Left colon (tissue), 2 donors: ENCODE measurements at regions not wholly inside any gene's neighbourhood (a gene's known extent, or its start where the extent isn't known, plus 50 kb on each side); places are given as distances from the start of the nearest gene placed in this dataset.
A peak's percentile ranks its signal among the peaks of the same experiment; 100 is the strongest.

ENCODE experiments used
- ATAC-seq: fragments of 200-7000 bp; cut with Tn5 transposase; one replicate; pipeline ENCODE4 v1.9.1; 2020; ENCODE audit warnings: mild to moderate bottlenecking, moderate library complexity
- DNase-seq, 2 donors: peaks; one replicate each; pipeline ENCODE4 v3.0.0-alpha.2; 2020
- intact Hi-C, 2 donors: fragments of 100-400 bp; cut with DNase I in 1 of 2; cut with micrococcal nuclease in 1 of 2; formaldehyde crosslinking; loops; one replicate each; pipeline versions ENCODE4 v1.11.2 to v1.14.0; 2022; cut with DNase I, micrococcal nuclease
- donor health status: DM: no; HTN: no; CAD: no.
- donor health status: DM: yes; HTN: yes; CAD: no.

DNA sequence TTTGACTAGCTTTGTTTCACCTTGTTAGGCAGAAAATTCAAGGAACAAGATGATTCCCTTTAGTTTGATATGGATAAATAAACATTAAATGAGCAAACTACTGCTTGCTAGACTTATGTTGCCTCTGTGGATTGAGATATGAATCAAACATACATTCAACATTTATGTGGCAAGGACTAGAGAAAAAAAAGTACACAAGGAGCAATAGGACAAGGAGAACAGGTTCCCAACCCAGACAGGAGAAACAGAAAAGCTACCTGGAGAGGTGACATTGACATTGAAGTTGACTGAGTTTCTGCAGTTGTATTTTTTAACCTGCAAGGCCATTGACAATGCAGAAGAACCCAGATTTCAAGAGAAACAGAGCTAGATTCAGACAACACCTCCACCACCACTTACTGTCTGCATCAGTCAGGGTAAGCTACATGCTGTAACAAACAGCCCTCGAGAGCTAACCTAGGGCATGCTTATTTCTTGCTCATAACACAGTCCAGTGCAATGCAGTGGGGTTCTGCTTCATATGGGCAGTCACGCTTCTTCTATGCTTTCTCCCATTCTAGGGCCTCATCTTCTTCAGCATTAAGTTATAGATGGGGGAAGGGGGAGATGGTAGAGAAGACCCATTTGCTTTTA is 180.9 kb upstream of the LYZL1 start:
- intact Hi-C loops = no loop called here
- ATAC-seq = no peak
- DNase-seq = no peak

DNA sequence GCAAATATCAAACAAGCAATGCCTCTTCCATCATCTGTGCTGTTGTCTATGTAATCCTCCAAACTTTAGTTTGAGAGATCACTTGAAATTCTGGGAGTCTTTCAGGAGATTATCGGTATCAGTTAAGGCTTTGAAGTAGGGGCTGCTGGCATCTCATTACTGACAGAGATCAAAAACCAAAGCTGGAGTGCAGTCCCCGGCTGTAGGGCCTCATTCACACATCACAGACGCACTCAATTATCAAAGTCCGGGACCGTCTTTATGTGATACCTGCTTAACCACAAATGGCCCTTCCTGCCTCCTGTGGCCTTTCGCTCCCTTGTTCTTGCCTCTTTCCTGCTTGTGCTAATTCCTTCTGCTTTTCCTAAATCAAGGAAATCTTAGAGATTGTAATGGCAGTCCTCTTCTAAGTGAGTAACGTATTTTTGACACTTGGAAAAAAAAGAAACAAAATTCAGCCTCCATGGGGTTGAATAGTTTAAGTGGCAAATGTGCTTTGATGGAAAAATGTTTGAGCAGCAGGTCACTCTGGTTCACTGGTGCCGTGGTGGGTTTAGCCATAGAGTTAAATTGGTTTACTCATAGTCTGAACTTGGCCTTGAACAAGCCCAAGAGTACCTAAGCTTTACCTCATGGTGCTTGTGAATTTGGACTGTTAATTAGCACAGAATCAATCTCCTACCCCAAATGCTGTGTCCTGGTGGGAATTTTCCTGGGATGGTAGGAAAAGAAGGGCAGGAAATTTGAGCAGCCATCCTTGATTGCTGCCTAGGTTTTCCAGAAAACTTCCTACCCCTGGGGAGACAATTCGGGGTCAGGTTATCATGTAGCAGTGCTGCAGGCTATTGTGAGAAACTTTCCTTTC is 178.9 kb upstream of the LYZL1 start:
- ATAC-seq = no peak
- intact Hi-C loops = no loop called here

DNA sequence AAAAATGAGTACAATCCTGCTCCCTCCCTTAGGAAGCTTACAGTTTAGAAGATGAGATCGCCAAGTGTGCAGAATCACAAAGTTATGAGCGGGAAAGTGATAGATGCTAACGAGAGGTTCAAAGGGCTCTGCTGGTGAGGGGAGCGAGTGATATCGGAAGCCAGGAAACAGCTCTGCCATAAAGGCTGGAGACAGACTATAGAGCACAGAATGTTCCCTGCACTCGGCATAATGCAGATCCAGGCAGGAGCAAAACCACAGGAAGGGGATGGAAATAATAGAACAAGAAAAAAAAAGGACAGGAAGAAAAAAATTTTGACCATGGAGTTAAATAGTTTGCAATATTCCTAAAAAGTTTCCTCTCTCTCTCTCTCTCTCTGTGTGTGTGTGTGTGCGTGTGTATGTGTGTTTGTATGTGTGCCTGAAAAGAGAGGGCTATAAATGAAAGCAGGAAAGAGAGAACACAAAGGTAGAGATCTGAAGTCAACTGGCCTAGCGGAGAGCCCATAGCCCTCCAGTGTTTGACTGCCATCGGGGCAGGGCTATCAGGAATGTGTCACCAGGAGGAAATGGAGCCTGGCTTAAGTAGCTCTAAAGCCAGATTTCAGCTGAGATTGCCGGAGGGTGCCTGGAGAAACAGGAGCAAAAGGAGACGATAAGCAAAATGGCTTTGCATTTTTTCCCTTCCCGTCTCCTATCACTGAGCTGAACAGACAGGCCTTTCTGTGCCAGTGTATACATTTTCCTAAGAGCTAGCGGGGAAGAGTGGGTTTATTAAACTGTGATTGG is 175.8 kb upstream of the LYZL1 start:
- ATAC-seq (no peak), DNase-seq (no peak)
- intact Hi-C loops = no loop called here

More for the DNA sequence above, 178.9 kb upstream of the LYZL1 start:
- no peak for DNase-seq

DNA sequence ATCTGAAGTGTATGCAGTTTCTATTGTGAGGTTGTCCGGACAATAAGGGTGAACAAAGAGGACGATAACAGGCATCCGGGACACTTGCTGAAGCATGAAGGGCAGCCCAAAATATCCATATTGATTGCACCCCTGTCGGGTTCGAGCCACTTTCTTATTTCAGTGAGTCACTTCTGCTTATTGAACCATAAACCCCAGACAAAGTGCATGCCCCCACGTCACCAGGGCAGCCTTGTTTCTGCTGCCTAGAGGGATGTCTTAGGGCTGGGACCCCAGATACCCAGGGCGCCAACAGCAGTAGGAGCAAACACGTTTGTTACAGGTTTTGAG is 175.3 kb upstream of the LYZL1 start:
- ATAC-seq (no peak), DNase-seq (no peak)
- intact Hi-C loops = no loop called here

DNA sequence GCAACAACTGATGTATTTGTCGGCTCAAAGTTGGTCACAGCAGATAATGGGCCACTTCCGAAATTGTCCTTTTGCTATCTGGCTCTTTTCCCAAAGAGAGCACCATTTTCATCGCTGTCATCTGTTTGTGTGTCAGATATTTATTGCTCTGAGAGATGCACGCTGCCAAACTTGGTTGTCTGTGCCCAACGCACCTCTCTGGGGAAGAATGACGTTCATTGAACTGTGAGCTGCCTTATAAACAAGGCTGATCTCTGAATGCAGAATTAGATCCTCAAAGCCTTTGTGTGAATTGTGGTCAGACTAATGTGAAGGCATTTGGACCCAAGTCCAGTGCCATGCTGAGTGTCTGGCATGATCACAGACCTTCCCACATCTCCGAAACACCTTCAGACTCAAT is 174.7 kb upstream of the LYZL1 start:
- DNase-seq = no peak

DNA sequence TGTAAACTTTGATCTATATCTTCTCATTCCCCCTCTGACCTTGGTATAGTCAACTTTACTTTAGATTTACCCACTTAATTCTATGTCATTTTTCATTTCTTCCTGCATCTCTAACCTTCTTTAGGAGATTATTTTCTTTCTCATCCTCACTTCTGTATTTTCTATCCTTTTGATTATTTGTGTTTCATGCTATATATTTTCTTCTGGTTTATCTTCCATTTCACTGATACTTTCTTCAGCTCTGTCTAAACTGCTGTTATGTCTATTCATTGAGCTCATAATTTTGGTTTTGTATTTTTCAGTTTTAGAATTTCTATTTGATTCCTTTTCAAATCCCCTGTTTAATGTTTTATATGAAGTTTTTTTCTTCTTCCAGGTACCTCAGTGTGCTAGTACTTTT is 171.1 kb upstream of the LYZL1 start:
- ATAC-seq = no peak
- intact Hi-C loops = no loop called here
- no peak for DNase-seq

More for the DNA sequence above, 174.7 kb upstream of the LYZL1 start:
- intact Hi-C loops = no loop called here
- no peak for ATAC-seq

DNA sequence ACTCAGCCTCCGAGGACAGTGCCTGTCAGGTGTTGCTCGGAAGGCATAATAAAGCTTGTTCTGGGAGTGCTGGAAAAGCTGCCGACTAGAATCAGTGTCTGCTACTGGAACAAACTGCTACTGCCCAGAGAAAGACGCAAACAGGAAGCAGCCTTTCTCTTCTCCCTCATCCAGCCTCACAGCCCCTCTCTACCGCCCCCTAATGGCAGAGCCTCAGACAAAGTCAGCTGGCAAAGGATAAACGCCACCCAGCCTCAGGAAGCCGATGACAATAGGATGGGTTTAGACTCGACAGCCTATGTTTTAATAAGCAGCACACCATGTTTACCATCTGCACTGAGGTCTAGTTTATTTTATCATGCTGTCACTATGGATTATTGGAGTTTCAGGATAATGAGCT is 169.5 kb upstream of the LYZL1 start:
- peak; percentile 80 for ATAC-seq
- peak; percentile 33 to 80 for DNase-seq
- intact Hi-C loops = no loop called here

DNA sequence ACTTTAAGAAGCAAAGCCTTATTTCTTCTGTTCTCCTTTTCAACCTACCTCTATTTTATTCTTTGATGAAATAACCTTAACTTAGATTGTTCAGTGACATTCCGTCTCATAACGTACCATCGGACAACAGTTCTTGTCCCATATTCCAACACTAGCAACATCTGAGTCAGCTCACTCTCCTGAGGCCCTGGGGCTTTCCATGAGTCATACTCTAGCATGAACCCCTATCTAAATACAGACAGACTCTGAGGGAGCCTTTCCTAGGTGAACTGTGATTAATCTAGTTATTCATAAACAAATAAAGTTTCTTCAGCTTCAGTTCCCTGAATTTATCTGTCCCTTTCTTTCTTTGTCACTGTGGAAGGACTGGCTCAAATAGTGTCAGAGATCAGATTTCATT is 168.7 kb upstream of the LYZL1 start:
- DNase-seq = no peak

DNA sequence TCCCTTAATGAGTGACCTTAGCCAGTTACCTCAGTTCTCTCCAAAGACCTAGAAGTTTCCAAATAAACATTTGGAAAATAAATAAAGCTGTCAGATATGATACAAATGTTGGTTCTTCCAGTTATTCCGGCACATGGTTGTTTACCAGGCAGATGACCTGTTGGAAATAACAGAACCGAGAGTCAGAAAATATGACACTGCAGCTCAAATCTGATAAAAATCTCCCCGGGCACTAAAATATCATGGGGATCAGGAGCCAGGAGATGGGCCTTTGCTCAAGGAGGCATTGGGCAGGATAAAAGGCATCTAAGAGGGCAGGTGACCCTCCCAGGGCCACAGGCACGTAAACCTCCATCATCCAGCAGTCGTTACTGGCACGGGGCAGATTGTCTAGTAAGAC is 164.0 kb upstream of the LYZL1 start:
- no peak for ATAC-seq
- no peak for DNase-seq
- intact Hi-C loops = no loop called here

More for the DNA sequence above, 168.7 kb upstream of the LYZL1 start:
- no peak for ATAC-seq
- intact Hi-C loops = no loop called here

DNA sequence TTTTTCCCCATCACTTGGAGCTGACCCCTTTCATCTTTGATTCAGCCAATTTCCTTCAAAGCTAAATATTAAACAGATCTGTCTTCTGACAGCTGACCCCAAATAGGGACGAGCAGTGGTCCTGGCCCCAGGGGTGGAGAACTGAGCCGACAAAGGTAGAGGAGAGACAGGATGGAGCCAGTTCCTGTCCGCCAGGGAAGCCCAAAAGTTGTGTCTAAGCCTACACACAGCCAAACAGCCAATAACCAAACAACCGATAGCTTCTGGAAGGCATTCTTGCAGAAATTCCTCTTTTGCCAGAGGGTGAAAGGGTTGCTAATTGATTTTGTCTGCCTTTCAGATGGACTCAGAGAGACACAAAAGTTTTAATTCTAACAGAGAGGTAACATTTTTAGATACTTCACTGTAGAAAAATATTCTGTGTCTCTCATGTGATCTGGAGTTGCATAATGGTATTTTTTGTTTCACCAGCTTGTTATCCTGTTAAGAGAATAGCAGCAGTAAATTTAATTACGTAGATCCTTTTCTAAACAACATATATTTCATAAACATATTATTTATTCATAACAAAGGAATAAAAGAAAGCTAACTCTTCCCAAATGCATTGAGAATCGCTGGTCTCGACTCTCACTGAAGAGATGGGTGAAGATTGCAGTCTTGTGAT is 161.7 kb upstream of the LYZL1 start:
- ATAC-seq = no peak
- DNase-seq = no peak
- intact Hi-C loops = no loop called here

DNA sequence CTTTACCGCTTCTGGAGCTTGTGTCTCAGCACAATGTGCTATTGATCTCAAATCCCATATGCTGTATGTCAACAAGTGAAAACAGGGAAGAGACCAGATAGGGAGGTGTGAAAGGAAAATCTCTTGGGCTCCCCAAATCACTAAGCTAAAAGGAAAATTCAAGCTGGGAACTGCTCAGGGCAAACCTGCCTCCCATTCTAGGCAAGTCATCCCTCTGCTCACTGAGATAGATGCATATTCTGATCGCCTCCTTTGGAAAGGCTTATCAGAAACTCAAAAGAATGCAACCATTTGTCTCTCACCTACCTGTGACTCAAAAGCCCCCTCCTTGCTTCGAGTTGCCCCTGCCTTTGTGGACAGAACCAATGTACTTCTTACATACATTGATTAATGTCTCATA is 161.1 kb upstream of the LYZL1 start:
- DNase-seq (no peak), ATAC-seq (no peak)
- intact Hi-C loops = no loop called here

DNA sequence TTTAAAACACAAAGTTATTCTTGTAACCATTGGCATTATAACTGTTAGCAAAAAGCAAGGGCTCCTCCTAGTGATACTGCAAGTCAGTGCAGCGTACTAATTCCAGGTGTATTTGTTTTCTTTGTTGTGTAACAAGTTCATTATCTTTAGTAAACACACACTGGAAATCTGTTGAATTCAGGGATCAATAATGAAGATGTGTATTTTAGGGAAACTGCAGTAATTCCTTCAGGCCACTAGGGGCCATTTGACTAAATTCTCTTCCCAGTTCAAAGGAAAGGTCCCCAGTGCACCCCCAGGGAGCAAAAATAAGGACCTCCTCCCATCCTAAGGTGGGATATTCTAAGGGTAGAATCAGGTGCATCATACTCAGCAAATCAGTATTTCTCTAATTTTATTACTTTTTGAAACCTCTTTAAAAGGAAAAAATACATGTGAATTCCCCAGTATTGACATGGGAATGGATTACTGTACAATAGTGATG is 158.6 kb upstream of the LYZL1 start:
- no peak for DNase-seq
- intact Hi-C loops = loop anchor here in 1 of 2 donors (10.0 kb wide), 1 partner anchor 455 kb away; the partner anchor contains the start of gene BAMBI
- peak; percentile 49 for ATAC-seq

DNA sequence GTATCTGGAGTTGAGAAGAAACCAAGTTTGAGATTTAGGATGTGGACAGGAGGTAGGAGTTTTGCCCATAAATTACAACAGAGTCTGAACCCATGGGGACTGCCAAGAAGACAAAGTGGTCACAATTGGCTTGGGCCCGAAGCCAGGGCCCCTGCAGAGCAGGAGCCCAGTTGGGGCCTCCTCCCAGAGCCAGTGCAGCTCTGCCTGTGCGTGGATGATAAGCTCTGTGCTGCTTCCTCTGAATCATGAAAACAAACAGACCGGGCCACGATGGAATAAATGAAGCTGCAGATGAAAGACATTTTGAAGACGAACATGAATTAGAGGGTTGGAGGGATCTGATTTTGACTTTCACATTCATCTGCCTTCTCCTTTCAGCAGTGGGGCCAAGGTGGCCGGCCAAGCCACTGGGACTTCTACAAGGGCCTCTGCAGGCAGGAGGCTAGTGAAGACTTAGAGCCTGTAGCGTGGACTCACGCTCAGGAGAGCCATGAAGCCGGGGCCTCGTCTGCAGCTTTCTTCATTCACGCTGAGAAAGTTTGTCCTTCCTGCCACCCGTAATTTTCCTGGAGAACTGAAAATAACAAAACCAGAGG is 156.8 kb upstream of the LYZL1 start:
- intact Hi-C loops = loop anchor here in 1 of 2 donors (10.0 kb wide), 1 partner anchor 457 kb away; the partner anchor contains the start of gene BAMBI
- no peak for ATAC-seq
- DNase-seq = no peak

DNA sequence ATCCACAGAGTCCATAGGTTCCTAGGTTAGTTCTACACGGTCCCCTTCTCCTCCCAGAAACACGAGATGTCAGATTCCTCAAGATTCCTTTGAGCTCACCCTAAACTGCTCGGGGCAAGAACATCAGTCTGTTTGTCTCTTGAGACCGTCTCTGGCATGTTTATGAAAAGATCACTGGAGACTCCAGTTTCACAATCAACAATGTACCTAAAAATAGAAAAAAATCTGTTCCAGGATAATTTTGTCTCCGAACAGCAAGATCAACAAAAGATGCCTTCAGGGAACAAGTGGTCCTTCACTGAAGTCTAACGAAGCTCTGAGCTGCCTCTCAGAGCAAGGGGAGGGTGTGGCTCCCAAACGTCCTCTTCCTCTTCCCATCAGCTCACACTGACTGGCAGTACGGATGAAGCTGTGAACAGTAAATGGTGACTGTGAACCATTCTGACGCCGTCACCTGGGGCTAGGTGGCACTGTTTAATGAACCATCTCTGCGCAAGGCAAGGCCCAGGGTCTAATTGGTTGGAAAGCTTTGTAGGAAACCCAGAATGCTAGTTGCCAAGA is 156.2 kb upstream of the LYZL1 start:
- ATAC-seq = no peak

DNA sequence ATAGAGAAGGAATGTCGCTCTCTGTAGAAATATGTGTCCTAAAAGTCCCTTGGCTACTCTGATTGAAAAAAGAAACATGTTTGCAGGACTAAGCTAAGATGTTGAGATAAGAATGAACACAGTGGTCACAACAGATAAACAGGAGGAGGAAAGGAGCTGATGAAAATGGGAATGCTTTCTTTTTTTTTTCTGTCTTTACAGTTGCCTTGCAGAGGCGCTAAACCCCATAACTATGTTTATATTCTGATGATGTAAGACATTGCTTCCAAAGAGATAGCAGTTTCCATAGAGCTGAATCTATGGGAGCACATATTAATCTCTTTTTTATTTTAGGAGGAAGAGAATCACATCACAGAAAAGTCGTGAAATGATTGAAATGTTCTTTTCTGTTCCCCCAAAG is 153.5 kb upstream of the LYZL1 start:
- no peak for ATAC-seq
- no peak for DNase-seq
- intact Hi-C loops = loop anchor here in 1 of 2 donors (10.0 kb wide), 1 partner anchor 461 kb away; the partner anchor contains the start of gene BAMBI

More for the DNA sequence above, 156.2 kb upstream of the LYZL1 start:
- intact Hi-C loops = loop anchor here in 1 of 2 donors (10.0 kb wide), 1 partner anchor 458 kb away; the partner anchor contains the start of gene BAMBI
- no peak for DNase-seq

DNA sequence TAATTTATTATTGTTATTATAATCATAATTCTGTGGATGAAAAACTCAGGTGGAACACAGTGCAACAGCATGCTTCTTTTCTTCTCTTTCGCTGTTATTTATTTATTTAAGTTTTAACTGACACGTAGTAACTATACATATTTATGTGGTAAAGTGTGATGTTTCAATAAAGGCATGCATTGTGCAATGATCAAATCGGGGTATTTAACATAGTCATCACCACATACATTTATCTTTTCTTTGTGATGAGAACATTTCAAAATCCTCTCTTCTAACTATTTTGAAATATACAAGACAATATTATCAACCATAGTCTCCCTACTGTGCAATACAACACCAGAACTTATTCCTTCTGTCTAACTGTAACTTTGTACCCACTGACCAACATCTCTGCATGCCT is 152.5 kb upstream of the LYZL1 start:
- DNase-seq (no peak), ATAC-seq (no peak)
- intact Hi-C loops = loop anchor here in 1 of 2 donors (10.0 kb wide), 1 partner anchor 462 kb away; the partner anchor contains the start of gene BAMBI

DNA sequence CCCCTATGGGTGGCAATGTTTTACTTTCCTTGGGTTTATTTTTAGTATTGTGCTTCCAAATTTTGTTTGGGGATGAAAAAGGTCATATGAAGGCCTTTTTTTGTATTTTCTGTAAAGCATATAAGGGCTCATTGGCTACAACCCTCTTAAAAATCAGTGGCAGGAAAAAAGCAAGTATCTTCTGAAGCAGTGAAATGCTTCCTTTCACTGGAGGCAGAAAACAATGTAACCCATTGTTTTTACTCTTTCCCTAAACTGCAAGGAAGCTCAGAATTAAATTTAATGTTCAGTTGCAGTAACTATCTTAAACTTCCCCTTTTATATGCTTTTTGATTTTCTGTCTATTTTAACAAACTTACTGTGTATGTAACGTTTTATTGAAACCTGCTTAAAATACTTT is 148.7 kb upstream of the LYZL1 start:
- no peak for ATAC-seq
- no peak for DNase-seq
- intact Hi-C loops = no loop called here

DNA sequence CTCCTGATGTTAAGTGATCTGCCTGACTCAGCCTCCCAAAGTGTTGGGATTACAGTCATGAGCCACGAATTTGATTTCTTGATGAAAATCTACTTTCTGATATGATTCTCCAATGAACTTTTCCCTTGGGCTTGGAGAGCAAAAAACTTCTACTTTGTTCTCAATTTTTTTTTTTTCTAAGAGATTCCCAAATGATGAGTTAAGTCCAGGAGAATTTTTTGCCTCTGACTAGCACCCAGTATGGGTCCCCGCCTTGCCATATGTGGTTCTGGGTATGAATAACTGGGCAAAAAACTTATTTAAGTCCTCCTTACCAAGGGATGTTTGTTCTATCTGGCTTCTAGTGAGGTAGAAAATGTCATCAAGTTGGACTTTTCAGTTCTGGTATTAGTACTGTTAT is 147.9 kb upstream of the LYZL1 start:
- ATAC-seq (no peak), DNase-seq (no peak)
- intact Hi-C loops = no loop called here
